Osteocyte (in vitro differentiated cells): ENCODE measurements at regions not wholly inside any gene's neighbourhood (a gene's known extent, or its start where the extent isn't known, plus 50 kb on each side); places are given as distances from the start of the nearest gene placed in this dataset.
"Not testable (repeated sequence)": the region's sequence is repeated elsewhere in the genome, so short reads cannot be mapped to it uniquely, and the experiment has no call there.

ENCODE experiments used
- DNase-seq: peaks from one replicate; pipeline ENCODE4 v3.0.0; 2021; ENCODE audit warnings: mixed read lengths; ENCODE audit not compliant: unreplicated experiment; ENCODE audit errors: extremely low spot score
- H3K27ac Mint-ChIP-seq: one replicate; pipeline ENCODE4 v1.8.0; 2021; ENCODE audit warnings: mild to moderate bottlenecking, mixed read lengths; ENCODE audit not compliant: unreplicated experiment
- H3K27me3 Mint-ChIP-seq: one replicate; pipeline ENCODE4 v1.8.0; 2021; ENCODE audit warnings: mixed read lengths; ENCODE audit not compliant: unreplicated experiment
- H3K36me3 Mint-ChIP-seq: one replicate; pipeline ENCODE4 v1.8.0; 2021; ENCODE audit warnings: mixed read lengths; ENCODE audit not compliant: unreplicated experiment
- H3K4me1 Mint-ChIP-seq: one replicate; pipeline ENCODE4 v1.8.0; 2021; ENCODE audit warnings: mixed read lengths; ENCODE audit not compliant: unreplicated experiment
- H3K4me3 Mint-ChIP-seq: one replicate; pipeline ENCODE4 v1.8.0; 2021; ENCODE audit warnings: mild to moderate bottlenecking, moderate library complexity, mixed read lengths; ENCODE audit not compliant: unreplicated experiment
- H3K9me3 Mint-ChIP-seq: one replicate; pipeline ENCODE4 v1.8.0; 2021; ENCODE audit warnings: mixed read lengths; ENCODE audit not compliant: unreplicated experiment
- TF ChIP-seq, protein P1 (sequence below): fragments of 200-600 bp; sonication (generic); IDR thresholded peaks from 2 replicates; pipeline ENCODE4 v1.5.0; 2021; ENCODE audit warnings: antibody characterized with exemption, mild to moderate bottlenecking, moderate library complexity

DNA sequence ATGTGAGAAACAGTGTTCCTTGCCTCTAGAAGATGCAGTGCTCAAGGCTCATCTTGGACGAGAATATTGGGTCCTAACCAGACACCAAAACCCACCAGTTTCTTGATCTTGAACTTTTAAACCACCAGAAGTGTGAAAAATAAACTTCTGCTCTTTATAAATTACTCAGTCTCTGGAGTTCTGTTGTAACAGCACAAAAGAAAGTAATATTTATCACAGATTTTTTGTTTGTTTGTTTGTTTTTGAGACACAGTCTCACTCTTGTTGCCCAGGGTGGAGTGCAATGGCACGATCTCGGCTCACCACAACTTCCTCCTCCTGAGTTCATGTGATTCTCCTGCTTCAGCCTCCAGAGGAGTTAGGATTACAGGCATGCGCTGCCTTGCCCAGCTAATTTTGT, 371.1 kb upstream of the NDST4 start:
- TF ChIP-seq, protein P1, sequence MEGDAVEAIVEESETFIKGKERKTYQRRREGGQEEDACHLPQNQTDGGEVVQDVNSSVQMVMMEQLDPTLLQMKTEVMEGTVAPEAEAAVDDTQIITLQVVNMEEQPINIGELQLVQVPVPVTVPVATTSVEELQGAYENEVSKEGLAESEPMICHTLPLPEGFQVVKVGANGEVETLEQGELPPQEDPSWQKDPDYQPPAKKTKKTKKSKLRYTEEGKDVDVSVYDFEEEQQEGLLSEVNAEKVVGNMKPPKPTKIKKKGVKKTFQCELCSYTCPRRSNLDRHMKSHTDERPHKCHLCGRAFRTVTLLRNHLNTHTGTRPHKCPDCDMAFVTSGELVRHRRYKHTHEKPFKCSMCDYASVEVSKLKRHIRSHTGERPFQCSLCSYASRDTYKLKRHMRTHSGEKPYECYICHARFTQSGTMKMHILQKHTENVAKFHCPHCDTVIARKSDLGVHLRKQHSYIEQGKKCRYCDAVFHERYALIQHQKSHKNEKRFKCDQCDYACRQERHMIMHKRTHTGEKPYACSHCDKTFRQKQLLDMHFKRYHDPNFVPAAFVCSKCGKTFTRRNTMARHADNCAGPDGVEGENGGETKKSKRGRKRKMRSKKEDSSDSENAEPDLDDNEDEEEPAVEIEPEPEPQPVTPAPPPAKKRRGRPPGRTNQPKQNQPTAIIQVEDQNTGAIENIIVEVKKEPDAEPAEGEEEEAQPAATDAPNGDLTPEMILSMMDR: no peak
- H3K36me3 Mint-ChIP-seq: no peaks in the 10 kb centered on the region
- no peak overlapping the region for H3K27ac Mint-ChIP-seq
- H3K4me3 Mint-ChIP-seq: no peak overlapping the region
- no peaks in the 10 kb centered on the region for H3K4me1 Mint-ChIP-seq
- no peaks in the 10 kb centered on the region for H3K9me3 Mint-ChIP-seq
- no peaks in the 10 kb centered on the region for H3K27me3 Mint-ChIP-seq
- DNase-seq: no peak

DNA sequence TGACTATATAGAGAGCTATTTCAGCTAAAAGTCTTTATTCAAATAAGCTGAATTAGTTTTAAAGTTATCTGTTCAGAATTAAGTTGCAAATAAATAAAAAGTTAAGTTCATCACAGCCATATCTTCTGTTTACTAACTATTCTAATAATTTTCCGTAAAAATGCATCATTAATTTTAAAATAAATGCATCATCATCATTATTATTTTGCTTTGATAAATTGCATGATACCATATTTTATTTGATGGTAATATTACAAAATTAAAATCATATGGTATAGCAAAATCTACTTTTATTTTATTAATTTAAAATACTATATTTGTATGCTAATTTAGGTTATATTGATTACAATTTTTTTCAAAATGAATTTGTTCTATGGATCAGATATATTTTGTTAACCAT, 357.3 kb upstream of the NDST4 start:
- Mint-ChIP-seq H3K4me1 (no peaks in the 10 kb centered on the region), H3K27ac (no peak overlapping the region), H3K9me3 (peaks cover under 1% of the 10 kb centered on the region), H3K4me3 (no peak overlapping the region), H3K36me3 (no peaks in the 10 kb centered on the region), H3K27me3 (no peaks in the 10 kb centered on the region)
- no peak for DNase-seq
- TF ChIP-seq, protein P1: no peak

DNA sequence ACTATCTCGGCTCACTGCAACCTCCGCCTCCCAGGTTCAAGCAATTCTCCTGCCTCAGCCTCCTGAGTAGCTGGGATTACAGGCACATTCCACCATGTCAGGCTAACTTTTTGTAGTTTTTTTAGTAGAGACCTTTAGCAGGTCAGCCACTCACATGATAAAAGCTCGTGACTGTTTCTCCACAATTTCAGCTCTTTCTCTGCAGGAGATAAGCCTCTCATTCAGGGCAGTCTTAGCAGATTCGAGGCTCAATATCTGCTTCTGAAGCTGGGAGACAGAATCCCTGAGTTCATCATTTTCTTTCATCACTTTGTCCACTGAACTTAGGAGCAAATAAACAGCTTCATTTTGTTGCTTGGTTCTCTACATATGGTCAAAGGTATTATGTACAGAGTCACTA, 345.9 kb upstream of the NDST4 start:
- not testable (repeated sequence) for H3K36me3 Mint-ChIP-seq, DNase-seq, H3K27me3 Mint-ChIP-seq, H3K4me1 Mint-ChIP-seq, H3K27ac Mint-ChIP-seq, H3K4me3 Mint-ChIP-seq, H3K9me3 Mint-ChIP-seq

DNA sequence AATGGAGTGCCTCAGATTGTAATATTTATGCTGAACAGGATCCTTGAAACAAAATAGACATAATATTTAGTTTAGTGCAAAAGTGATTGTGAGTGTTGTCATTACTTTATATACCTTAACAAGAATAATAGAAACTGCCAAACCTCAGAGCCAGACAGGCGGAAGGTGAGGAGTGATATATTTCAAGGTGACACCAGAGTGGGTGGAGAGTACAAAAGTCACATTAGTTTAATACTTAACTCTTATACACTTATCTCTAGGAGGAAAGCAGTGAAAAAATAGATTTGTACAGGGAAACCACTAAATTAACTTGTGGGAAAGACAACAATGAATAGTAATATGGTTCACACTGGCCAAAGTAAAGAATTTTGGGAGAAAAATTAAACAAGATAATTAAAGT, 342.8 kb upstream of the NDST4 start:
- no peaks in the 10 kb centered on the region for H3K27me3 Mint-ChIP-seq
- no peak overlapping the region for H3K27ac Mint-ChIP-seq
- DNase-seq: no peak
- TF ChIP-seq, protein P1: no peak
- H3K4me3 Mint-ChIP-seq: no peak overlapping the region
- H3K4me1 Mint-ChIP-seq: peaks cover 23% of the 10 kb centered on the region
- H3K36me3 Mint-ChIP-seq: no peaks in the 10 kb centered on the region
- H3K9me3 Mint-ChIP-seq: peaks cover 6% of the 10 kb centered on the region

DNA sequence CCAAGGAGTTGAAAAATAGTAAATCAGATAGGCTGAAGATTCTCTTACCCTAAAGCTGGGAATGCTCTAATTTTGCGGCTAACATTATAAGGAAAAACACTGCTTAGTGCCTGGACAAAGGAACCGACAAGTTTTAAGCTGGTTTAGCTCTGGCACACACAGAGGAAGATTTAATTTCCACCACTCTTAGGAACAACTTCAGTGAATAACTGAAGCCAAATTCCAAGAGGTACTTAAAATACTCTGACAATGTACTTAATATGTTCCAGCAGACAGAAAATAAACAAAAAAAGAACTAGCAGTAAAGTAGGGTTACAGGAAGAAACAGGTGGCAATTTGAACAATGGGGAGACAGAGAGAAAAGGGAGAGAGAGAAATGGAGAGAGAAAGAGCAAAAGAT, 340.8 kb upstream of the NDST4 start:
- H3K9me3 Mint-ChIP-seq: peaks cover 6% of the 10 kb centered on the region
- H3K4me1 Mint-ChIP-seq: peaks cover 23% of the 10 kb centered on the region
- no peak for DNase-seq
- no peak overlapping the region for H3K4me3 Mint-ChIP-seq
- TF ChIP-seq, protein P1: no peak
- H3K36me3 Mint-ChIP-seq: no peaks in the 10 kb centered on the region
- no peaks in the 10 kb centered on the region for H3K27me3 Mint-ChIP-seq
- H3K27ac Mint-ChIP-seq: peak overlapping the region; percentile 78

DNA sequence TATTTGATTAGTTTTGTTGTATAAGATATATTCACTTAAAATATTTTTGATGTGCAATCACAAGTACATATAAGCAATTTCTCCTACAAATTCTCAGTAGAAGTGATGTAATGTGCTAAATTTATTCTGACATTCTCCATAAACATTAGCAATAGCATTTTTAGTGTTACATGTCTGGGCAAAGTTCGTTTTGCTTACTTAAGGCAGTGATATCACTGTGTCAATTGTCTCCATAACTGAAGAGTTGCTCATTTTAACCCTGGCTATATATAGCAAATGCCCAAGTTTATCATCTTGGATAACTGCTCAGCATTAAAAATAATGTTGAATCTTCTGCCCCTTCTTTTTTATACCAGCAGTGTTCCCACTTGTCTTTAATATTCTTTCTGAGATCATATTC, 340.0 kb upstream of the NDST4 start:
- Mint-ChIP-seq H3K36me3 (no peaks in the 10 kb centered on the region), H3K27me3 (no peaks in the 10 kb centered on the region)
- TF ChIP-seq, protein P1: no peak

DNA sequence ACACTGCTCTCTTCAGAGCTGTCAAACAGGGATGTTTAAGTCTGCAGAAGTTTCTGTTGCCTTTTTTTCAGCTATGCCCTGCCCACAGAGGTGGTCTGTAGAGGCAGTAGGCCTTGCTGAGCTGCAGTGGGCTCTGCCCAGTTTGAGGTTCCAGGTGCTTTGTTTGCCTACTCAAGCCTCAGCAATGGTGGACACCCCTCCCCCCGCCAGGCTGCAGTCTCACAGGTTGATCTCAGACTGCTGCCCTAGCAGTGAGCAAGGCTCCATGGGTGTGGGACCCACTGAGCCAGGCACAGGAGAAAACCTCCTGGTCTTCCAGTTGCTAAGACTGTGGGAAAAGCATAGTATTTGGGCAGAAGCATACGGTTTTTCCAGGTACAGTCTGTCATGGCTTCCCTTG, 338.8 kb upstream of the NDST4 start:
- not testable (repeated sequence) for H3K27ac Mint-ChIP-seq, DNase-seq, H3K36me3 Mint-ChIP-seq, H3K27me3 Mint-ChIP-seq, H3K4me3 Mint-ChIP-seq, H3K9me3 Mint-ChIP-seq
- H3K4me1 Mint-ChIP-seq: peaks cover 23% of the 10 kb centered on the region

More for the DNA sequence above, 340.0 kb upstream of the NDST4 start:
- H3K9me3 Mint-ChIP-seq: no peaks in the 10 kb centered on the region
- H3K4me3 Mint-ChIP-seq: no peak overlapping the region
- H3K4me1 Mint-ChIP-seq: peaks cover 23% of the 10 kb centered on the region
- peak overlapping the region; percentile 78 for H3K27ac Mint-ChIP-seq
- no peak for DNase-seq
